HL-60 (cell line): ENCODE measurements at regions not wholly inside any gene's neighbourhood (a gene's known extent, or its start where the extent isn't known, plus 50 kb on each side); places are given as distances from the start of the nearest gene placed in this dataset.

Experiments
- TF ChIP-seq, protein P1 (sequence below): IDR thresholded peaks from one replicate; pipeline ENCODE4 v1.5.1; 2011; ENCODE audit warnings: low read length, control low read depth, inconsistent platforms; ENCODE audit not compliant: insufficient read depth
- TF ChIP-seq, protein P2 (sequence below): IDR thresholded peaks from 2 replicates; pipeline ENCODE4 v1.6.1; 2012; ENCODE audit warnings: low read depth; ENCODE audit not compliant: insufficient replicate concordance

DNA sequence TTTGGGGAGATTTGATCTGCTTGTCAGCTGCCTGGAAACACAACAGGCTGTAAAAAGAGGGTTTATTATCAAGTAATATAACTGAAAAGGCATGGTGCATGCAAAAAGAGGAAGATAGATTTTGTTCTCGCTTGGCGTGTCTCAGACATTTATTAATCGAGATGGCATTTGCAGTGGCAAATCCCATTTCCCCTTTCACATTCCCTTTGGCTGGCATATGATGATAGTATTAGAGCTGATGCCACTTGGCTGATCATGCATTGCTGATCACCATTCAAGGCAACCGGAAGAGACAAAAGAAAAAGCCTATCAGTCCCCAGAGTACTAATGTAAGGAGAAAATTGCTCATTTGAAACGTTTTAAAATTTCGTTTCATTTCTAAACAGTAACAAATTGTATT, 101.8 kb downstream of the ZIC3 start:
- TF ChIP-seq, protein P1, sequence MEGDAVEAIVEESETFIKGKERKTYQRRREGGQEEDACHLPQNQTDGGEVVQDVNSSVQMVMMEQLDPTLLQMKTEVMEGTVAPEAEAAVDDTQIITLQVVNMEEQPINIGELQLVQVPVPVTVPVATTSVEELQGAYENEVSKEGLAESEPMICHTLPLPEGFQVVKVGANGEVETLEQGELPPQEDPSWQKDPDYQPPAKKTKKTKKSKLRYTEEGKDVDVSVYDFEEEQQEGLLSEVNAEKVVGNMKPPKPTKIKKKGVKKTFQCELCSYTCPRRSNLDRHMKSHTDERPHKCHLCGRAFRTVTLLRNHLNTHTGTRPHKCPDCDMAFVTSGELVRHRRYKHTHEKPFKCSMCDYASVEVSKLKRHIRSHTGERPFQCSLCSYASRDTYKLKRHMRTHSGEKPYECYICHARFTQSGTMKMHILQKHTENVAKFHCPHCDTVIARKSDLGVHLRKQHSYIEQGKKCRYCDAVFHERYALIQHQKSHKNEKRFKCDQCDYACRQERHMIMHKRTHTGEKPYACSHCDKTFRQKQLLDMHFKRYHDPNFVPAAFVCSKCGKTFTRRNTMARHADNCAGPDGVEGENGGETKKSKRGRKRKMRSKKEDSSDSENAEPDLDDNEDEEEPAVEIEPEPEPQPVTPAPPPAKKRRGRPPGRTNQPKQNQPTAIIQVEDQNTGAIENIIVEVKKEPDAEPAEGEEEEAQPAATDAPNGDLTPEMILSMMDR, result no peak
- TF ChIP-seq, protein P2, sequence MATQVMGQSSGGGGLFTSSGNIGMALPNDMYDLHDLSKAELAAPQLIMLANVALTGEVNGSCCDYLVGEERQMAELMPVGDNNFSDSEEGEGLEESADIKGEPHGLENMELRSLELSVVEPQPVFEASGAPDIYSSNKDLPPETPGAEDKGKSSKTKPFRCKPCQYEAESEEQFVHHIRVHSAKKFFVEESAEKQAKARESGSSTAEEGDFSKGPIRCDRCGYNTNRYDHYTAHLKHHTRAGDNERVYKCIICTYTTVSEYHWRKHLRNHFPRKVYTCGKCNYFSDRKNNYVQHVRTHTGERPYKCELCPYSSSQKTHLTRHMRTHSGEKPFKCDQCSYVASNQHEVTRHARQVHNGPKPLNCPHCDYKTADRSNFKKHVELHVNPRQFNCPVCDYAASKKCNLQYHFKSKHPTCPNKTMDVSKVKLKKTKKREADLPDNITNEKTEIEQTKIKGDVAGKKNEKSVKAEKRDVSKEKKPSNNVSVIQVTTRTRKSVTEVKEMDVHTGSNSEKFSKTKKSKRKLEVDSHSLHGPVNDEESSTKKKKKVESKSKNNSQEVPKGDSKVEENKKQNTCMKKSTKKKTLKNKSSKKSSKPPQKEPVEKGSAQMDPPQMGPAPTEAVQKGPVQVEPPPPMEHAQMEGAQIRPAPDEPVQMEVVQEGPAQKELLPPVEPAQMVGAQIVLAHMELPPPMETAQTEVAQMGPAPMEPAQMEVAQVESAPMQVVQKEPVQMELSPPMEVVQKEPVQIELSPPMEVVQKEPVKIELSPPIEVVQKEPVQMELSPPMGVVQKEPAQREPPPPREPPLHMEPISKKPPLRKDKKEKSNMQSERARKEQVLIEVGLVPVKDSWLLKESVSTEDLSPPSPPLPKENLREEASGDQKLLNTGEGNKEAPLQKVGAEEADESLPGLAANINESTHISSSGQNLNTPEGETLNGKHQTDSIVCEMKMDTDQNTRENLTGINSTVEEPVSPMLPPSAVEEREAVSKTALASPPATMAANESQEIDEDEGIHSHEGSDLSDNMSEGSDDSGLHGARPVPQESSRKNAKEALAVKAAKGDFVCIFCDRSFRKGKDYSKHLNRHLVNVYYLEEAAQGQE, result no peak
